GM18502 (cell line): ENCODE measurements at regions not wholly inside any gene's neighbourhood (a gene's known extent, or its start where the extent isn't known, plus 50 kb on each side); places are given as distances from the start of the nearest gene placed in this dataset.
"Not testable (repeated sequence)": the region's sequence is repeated elsewhere in the genome, so short reads cannot be mapped to it uniquely, and the experiment has no call there.

Source experiments
- ATAC-seq: cut with Tn5 transposase; IDR thresholded peaks from one replicate; pipeline ENCODE4 v1.9.1; 2021; ENCODE audit warnings: mild to moderate bottlenecking; ENCODE audit not compliant: unreplicated experiment, poor library complexity

DNA sequence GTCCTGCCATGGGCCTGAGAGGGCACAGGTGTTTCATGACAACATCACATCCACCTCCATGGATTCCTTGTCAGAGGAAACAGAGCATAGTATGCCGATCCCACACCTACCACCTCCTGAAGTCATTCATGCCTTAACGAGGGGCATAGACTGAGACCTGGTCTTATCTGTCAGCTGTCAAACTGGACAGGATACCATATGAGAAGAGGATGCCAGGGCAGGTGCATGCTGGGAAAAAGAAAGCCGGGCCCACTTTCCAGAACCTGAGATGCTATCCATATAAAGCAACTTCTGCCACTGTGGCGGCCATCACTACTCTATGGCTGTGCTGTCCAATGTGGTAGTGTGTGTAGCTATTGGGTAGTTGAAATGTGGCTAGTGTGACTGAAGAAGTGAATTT is 116.0 kb upstream of the SIX2 start:
- no peak for ATAC-seq

DNA sequence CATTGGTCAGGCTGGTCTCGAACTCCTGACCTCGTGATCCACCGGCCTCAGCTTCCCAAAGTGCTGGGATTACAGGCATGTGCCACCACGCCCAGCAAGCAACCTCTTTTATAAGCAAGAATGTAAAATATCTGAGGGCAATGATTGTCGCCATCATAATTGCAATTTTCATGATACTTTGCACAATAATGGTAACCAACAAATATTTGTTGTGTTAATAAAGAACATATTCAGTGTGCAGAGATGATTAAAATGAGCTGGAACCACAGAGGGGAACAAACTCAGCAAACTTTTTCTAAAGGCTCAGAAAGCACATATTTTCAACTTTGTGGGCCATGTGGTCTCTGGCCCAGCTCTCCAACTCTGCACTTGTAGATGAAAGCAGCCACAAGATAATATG is 115.2 kb upstream of the SIX2 start:
- ATAC-seq, result no peak

DNA sequence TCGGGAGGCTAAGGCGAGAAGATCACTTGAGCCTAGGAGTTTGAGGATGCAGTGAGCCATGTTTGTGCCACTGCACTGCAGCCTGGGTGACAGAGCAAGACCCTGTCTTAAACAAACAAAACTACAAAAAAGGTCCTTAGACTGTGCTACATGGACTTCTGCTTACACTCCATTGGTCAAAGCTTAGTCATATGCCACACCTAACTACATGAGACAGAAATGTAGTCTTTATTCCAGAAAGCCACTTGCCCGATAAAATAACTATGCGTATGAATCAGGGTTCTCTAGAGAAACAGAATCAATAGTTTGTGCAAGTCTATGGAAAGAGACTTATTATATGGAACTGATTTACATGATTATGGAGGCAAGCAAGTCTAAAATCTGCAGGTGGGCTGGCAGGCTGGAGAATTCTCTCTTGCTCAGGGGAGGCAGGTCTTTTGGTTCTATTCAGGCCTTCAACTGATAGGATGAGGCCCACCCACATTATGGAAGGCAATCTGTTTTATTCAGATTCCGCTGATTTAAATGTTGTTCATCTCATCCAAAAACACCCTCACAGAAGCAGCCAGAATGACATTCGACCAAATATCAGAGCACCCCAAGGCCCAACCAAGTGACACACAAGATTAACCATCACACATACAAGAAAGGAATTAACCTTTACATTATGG is 114.4 kb upstream of the SIX2 start:
- no peak for ATAC-seq

DNA sequence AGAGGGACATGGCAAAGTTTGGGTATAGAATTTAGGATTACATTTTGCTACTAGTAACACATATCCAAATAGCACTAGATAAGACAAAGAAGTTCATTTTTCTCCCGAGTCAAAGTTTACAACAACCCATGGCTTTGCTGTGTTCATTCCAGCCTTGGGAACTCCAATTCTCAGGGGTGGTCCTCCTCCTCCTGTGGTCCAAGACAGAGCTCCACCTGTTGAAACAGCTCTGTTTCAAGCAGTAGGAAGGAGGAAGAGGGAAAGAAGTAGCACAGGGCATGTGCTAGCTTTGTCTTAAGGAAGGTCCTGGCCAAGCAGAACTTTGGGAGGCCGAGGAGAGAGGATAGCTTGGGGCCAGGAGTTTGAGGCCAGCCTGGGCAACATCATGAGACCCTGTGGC is 113.8 kb upstream of the SIX2 start:
- ATAC-seq, result no peak

DNA sequence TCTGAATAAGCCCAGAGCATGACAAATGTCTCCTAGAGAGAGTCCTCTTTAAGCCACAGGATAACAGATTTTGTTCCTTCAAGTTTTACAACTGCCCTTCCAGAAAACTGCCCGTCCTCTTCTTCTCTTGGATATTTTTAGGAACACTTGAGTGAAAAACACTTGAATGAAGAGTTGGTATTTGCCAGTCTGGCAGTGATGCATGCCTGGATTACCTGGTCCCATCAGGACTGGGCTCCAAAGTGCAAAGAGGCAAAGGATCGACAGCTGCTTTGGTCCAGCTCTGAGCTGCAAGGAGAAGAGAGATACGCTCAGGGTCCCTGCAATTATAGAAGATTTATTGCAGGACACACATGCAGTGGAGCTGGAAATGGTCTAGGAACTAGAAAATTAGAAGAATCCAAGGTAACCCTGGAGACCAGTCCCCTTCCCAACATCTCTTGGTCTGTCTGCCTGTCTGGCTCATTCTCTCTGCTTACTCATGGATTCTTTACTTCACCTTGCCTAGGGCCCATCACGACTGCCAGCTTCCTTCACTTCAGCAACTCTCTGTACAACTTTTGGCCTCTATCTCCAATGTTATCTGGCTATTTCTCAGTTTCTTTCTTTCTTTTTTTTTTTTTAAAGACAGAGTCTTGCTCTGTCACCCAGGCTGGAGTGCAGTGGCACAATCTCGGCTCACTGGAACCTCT is 112.1 kb upstream of the SIX2 start:
- no peak for ATAC-seq

DNA sequence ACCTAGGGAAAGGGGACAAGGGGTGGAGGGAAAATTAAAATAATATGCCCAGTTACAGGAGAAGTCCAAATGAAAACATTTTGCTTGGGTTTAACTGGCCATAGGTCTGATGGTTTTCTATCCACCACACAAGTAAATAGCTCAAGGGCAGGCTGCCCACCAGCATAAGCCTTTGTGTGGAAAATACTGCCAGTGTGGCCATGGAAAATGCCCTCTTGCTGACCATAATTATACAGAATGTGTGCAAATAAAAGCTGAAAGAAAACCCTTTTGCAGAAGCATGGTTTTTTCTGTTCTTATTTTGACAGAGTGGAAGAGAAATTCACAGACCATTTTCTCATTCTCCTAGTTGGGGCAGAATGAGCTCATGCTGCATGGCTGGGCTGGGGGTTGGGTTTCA is 111.3 kb upstream of the SIX2 start:
- no peak for ATAC-seq

DNA sequence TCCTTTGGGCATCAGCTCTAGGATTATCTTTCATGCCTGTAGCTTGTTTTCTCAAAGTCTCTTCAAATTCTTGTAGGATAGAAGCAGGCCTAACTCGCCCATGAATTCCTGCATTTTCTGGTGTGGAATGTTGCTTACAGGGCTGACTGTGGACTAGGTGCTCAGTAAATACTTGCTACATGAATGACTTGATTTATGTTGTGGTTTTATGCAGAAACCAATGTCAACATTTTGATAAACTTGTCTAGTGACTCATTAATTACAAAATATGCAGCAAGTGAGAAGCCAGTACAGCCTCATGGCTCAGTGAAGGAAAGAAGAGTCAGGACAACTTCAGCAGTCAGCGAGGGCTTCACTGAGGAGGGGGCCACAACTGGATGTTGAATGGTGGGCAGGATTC is 110.6 kb upstream of the SIX2 start:
- no peak for ATAC-seq

DNA sequence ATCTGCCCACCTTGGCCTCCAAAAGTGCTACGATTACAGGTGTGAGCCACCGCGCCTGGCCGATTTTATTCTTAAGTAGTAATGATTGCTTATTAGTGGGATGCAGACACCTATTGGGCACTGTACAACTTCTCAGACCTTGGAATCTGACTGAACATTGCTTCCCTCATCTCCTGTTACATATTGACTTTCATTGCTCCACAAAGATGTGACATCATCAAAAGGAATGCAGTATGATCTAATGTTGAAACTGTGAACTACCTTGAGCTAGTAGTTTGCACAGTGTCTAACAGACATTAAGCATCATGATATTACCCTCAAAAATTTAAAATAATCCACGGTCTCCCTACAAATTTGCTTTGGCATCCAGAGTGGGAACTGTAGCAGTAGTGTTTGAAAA is 109.8 kb upstream of the SIX2 start:
- no peak for ATAC-seq

DNA sequence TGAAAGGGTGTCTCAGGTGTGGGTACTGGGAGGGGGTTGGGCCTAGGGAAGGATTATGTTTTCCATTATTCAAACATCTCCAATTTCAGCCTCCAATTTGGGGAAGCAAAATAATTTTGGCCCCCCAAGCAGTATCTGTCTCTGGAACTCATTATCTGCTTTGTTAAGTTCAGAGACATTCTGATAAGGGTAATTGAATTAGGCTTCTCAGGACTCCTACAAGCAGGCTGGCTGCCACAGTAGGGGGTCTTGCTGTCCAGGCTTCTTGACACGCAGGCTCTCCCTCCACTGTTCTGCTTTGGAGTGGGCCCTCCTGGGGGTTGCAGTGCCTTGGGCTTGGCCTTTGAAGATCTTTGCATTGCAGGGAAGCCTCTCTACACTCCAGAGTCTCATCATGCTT is 108.1 kb upstream of the SIX2 start:
- ATAC-seq, result no peak

DNA sequence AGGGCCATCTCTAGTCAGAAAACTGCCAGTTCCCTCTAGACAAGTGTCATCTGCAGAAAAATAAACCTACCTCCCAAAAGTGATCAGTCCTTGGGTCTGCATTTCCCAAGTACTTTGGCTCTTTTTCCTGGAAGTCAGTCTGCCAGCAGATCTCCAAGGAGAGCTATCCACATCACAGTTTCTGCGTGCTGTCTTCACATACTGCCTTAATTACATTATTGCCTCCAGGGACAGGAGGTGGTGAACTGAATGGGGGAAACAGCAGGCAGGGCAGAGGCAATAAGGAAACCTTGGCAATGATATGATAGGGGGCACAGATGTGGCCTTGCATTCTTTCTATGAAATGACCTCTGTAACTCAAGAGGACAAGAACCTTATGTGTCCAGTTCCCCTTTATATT is 105.9 kb upstream of the SIX2 start:
- ATAC-seq, result no peak

DNA sequence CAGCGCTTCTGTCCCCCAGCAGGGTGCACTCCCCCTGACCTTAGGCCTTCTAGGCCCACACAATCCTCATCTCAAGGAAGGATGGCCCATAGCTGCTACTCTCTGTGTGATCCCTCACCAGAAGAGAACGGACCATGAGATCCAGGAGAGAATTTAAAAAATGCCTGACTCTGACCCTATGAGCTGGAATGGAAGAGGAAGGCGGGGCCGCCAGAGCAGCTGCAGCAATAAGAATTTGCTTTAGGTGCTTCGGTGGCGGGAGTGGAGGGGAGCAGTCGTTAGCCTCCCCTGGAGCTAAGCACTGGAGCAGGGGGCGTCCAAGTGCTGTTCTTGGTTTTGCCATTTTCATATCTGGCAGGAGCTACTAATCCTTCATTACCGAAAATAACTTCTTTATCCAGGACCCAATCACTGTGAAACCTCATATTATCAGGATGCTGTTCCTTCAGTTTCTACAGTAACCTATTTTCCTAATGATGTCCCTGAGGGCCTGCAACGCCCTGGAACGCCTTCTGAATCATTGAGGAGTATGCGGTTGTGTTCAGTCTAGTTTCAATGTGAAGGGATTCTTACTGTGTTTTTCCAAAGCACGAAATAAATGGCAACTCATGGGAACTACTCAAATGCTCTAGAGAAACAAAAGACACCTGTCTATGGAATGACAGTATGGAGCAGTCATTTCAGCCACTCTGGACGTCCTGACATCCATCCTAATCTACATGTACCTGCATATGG is 105.1 kb upstream of the SIX2 start:
- no peak for ATAC-seq

DNA sequence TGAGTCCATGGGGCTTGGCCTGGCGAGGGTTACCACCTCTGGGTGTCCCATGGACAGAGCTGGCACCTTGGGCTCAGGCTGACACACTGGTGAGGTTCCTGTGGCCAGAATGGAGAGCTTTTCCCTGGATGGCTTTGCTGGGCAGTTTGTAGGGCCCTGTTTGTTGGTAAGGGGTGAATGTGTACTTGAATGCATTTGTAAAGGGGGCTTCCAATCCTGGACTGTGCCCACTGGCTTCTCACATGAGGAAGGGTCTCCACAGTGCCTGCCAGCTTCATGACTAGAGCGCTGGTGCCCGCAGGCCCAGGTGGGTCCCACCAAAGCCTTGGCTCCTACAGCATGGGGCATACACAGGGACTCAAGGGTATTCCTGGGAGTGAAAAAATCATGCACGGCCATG is 103.5 kb upstream of the SIX2 start:
- no peak for ATAC-seq

DNA sequence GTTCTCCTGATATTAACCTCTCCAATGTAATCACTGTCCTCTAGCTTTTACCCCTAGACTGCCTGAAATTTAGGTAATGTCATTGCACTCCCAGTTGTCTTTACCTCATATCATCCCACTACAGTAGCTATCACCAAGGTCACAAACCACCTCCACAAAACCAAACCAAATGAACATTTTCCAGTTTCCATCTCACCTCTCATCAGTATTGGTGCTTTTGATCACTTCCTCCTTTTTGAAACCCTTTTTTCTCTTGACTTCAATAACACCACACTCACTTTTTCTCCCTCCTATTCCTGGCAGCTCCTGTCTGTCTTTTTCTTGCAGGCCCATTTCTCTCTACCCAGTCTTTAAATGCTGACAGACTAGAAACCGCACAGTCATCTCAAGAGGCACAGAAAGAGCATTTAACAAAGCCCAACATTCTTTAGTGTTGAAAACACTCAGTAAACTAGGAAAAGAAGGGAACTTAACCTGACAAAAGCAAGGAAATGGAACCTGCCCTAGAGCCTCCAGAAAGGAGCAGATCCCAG is 95.9 kb upstream of the SIX2 start:
- no peak for ATAC-seq

DNA sequence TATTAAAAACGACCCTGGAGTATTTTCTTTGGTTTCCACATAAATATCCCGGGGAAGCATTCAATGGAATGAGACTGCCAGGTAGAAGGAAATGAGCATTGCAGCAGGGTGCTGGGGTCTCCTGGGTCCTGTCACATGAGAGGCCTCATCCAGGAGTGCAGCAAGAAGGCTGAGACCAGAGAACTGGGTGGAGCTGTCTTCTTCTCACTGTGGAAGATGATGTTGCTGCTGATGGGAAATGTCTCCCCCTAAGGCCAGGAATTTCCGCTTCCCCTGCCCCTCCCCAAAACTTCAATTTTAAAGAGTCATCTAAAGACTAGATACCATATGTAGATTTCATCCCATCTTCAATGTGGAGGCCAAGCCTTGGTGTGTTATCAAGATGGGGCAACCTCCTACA is 95.2 kb upstream of the SIX2 start:
- no peak for ATAC-seq

DNA sequence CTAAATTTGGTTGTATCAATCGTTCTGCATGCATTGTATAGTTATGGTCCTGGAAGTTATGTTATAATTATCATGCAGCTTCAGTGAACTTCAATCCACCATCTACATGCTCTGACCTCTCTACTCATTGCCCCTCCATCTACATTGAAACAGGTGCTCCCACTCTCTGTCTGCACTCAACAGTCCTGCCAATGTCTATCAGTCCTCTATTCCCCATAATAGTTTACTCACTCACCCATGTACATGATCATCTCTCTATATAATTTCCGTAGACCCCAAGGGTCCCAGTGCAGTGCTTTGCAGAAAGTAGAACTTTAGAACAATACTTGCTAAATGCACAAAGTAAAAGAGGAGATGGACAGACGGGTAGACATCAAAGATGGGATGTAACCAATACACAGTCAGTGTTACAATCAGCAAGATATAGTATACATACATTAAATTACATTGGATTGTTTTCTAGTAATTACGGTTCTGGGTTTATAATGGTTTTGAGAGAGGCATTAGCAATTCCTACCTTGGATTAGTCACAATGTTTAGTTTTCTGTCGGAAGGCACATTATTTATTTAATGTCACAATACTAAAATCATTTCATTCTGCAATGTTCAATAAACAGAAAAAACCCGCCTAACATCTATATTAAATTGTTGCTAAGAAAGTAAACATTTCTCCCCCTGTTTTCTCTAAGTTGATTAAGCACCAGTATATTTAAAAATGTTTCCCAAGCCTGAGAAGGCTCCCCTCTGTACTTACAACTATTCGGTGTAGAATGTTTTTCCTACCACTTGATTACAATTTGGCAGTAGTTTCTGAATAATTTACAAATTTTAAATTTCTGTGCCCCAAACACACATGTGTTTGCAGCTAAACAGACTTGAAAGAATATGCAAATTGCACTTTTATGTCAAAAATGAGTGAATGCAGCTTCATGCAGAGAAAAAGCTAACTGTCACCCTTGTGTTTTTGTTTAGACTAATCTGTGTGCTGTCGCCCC is 94.4 kb upstream of the SIX2 start:
- ATAC-seq, result no peak

DNA sequence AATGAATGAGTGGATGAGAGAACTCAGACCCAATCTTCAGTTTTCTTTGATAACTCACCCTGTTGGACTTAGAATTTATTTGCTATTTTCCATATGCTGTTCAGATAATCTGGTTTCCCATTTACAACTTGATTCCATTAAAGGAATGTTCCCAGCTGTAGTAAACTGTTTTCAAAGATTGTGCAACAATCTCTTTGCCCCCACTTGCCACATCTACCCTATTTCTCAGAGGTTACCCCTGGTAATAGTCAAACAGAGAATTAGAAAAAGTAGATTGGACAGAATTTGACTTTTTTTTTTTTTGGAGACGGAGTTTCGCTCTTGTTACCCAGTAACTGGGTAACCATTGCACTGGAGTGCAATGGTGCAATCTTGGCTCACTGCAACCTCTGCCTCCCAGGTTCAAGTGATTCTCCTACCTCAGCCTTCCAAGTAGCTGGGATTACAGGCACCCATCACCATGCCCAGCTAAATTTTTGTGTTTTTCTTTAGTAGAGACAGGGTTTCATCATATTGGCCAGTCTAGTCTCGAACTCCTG is 93.4 kb upstream of the SIX2 start:
- ATAC-seq, result no peak

DNA sequence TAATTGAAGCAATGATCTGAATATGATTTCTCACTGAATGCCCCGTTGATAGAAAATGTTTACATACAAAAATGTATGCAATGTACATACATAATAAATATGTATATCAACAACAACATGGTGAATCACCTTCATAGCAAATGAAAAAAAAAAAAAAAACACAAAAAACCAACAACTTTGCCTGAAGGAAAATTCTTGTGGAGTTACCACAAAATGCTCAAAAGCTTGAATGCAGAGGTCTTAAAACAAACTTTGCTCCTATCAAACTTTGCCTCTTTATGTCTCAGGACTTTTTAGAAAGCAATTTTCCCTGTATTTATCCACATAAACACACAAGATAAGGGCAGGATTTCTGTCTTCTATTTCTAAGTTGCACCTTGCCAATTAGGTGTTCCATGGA is 92.9 kb upstream of the SIX2 start:
- ATAC-seq, result no peak

DNA sequence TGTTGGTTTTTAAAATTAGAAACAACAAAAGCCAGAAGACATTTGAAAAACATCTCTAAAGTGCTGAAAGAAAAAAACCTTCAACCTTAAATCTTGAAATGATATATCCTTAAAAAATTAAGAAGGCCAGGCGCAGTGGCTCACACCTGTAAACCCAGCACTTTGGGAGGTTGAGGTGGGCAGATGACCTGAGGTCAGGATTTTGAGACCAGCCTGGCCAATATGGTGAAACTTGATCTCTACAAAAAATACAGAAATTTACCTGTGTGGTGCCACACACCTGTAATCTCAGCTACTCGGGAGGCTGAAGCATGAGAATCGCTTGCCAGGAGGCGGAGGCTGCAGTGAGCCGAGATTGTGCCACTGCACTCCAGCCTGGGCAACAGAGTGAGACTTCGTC is 87.7 kb upstream of the SIX2 start:
- no peak for ATAC-seq

DNA sequence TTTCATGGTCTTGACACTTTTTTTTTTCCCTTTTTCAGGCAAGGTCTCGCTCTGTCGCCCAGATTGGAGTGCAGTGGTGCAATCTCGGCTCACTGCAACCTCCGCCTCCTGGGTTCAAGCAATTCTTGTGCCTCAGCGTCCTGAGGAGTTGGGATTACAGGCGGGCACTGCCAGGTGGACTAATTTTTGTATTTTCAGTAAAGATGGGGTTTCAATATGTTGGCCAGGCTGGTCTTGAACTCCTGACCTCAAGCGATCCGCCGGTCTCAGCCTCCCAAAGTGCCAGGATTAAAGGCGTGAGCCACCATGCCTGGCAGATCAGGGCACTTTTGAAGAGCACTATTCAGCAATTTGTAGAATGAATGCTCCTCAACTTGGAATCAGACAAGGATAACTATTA is 86.8 kb upstream of the SIX2 start:
- not testable (repeated sequence) for ATAC-seq

DNA sequence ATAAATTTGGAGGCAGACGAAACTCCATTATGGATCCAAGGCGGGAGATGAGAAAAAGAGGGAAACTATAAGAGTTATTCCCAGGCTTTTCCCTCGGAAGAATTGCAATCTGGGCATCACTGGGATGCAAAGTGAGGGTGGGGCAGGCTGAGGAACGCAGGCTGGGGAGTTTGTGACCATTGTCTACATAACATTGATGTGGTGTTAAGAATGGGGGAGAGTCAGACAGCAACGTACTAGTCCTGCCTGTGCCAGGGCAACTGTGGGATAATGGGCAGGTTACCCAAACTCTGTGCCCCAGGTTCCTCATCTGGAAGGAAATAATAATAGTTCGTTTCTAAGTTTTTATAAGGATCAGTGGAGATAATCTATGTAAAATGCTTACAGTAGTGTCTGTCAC is 84.4 kb upstream of the SIX2 start:
- ATAC-seq, result no peak
